ENCODE measurements at regions not wholly inside any gene's neighbourhood (a gene's known extent, or its start where the extent isn't known, plus 50 kb on each side); places are given as distances from the start of the nearest gene placed in this dataset.
"Not testable (repeated sequence)": the region's sequence is repeated elsewhere in the genome, so short reads cannot be mapped to it uniquely, and the experiment has no call there.

DNA sequence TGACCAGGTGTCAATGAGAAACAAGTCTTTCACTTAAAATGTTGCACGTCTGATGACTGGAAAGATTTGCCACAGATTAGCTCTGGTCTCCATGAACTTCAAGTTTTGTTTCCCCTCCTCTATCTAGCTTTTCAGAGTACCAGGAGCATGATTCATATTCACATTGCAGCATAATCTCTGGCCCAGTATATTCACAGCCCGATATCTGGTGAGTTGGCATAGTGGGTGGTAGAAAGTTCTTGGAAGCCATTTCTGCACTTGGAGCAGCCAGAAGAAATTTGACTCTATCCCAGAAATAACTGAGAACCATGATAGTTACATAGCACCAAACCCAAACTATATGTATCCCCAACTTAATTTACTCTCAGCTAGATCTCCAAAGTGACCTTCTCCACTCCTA is 503.9 kb downstream of the PID1 start:
- H3K9me2 ChIP-seq (replicated peaks; ENCODE audit: insufficient read depth), result no peaks in the 10 kb centered on the region
- no peak overlapping the region for H3K4me2 ChIP-seq
- no peaks in the 10 kb centered on the region for H3K36me3 ChIP-seq (replicated peaks; ENCODE audit: insufficient read depth, low read depth)
- DNase-seq (ENCODE audit: low spot score), result no peak
- H4K20me1 ChIP-seq (ENCODE audit: insufficient read depth, poor library complexity, severe bottlenecking), result no peaks in the 10 kb centered on the region
- H3K4me3 ChIP-seq, result no peak overlapping the region
- no peaks in the 10 kb centered on the region for H3K9me3 ChIP-seq (ENCODE audit: low read depth)
- no peaks in the 10 kb centered on the region for H3K4me1 ChIP-seq (ENCODE audit: insufficient read depth)
- no peak overlapping the region for H2AFZ ChIP-seq
- H3K27me3 ChIP-seq, result no peaks in the 10 kb centered on the region
- no peak overlapping the region for H3K27ac ChIP-seq
- 87% methylated on average over 2 of the region's 2 CpGs for WGBS (ENCODE audit: low lambda C conversion rate, missing lambda C conversion rate)
- no peak for TF ChIP-seq EZH2phosphoT487 (IDR thresholded peaks at IDR 0.05; ENCODE audit: low read depth, severe bottlenecking, unreplicated experiment)
- TF ChIP-seq EZH2 (IDR thresholded peaks at IDR 0.05; ENCODE audit: borderline replicate concordance), result no peak
- TF ChIP-seq, protein P1, sequence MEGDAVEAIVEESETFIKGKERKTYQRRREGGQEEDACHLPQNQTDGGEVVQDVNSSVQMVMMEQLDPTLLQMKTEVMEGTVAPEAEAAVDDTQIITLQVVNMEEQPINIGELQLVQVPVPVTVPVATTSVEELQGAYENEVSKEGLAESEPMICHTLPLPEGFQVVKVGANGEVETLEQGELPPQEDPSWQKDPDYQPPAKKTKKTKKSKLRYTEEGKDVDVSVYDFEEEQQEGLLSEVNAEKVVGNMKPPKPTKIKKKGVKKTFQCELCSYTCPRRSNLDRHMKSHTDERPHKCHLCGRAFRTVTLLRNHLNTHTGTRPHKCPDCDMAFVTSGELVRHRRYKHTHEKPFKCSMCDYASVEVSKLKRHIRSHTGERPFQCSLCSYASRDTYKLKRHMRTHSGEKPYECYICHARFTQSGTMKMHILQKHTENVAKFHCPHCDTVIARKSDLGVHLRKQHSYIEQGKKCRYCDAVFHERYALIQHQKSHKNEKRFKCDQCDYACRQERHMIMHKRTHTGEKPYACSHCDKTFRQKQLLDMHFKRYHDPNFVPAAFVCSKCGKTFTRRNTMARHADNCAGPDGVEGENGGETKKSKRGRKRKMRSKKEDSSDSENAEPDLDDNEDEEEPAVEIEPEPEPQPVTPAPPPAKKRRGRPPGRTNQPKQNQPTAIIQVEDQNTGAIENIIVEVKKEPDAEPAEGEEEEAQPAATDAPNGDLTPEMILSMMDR (IDR thresholded peaks at IDR 0.05; ENCODE audit: poor library complexity), result no peak
- no peaks in the 10 kb centered on the region for H3K79me2 ChIP-seq

DNA sequence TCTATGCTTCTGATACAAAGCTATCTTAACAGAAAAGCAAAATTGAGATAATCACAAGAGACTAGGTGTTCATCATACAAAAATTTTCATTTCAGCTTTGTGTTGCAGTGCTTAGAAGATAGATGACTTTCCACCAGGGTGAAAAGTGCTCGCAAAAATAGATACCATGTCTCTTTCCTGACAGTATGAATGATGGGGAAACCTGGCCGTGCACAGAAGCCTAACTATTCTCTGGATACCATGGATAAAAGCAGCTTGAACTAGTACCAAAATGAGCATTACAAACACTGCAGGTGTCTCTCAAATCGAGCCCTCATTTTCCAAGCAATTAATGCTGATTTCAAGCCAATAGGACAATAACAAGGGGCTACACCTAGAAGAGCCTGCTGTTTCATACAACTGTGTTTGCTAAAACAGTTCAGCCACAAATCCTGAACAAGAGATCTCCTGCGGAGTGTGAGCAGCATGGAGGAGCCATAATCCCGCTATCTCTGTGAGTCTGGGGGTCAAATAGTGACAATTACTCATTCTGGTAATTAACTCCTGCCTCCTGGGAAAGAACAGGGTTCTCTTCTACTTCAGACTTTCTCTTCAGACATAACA is 507.6 kb downstream of the PID1 start:
- H3K27ac ChIP-seq, result no peak overlapping the region
- H2AFZ ChIP-seq, result no peak overlapping the region
- H3K9me3 ChIP-seq (ENCODE audit: low read depth), result no peaks in the 10 kb centered on the region
- no peaks in the 10 kb centered on the region for H3K27me3 ChIP-seq
- no peaks in the 10 kb centered on the region for H3K4me1 ChIP-seq (ENCODE audit: insufficient read depth)
- no peak for DNase-seq (ENCODE audit: low spot score)
- H4K20me1 ChIP-seq (ENCODE audit: insufficient read depth, poor library complexity, severe bottlenecking), result no peaks in the 10 kb centered on the region
- no peak overlapping the region for H3K4me3 ChIP-seq
- TF ChIP-seq, protein P1 (IDR thresholded peaks at IDR 0.05; ENCODE audit: poor library complexity), result no peak
- no peak for TF ChIP-seq EZH2phosphoT487 (IDR thresholded peaks at IDR 0.05; ENCODE audit: low read depth, severe bottlenecking, unreplicated experiment)
- no peak for TF ChIP-seq EZH2 (IDR thresholded peaks at IDR 0.05; ENCODE audit: borderline replicate concordance)
- H3K79me2 ChIP-seq, result no peaks in the 10 kb centered on the region
- no peak overlapping the region for H3K4me2 ChIP-seq
- no peaks in the 10 kb centered on the region for H3K9me2 ChIP-seq (replicated peaks; ENCODE audit: insufficient read depth)
- no peaks in the 10 kb centered on the region for H3K36me3 ChIP-seq (replicated peaks; ENCODE audit: insufficient read depth, low read depth)
- 73% methylated on average over 5 of the region's 5 CpGs for WGBS (ENCODE audit: low lambda C conversion rate, missing lambda C conversion rate)

DNA sequence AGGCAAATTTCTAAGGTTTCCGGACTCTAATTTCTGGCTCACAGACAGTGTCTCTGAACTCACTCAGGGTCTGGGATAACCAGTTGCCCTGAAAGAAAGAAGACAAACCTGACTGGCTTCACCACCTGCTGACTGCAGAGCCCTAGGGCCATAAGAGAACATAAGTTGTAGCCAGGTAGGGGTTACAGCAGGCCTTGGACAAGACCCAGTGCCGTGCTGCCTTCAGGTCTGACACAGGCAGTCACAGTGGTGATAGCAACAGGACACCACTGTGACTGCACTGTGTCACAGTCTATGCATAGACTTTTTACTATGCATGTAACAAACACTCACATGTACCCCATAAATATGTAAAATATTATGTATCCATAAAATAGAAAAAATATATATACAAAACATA is 508.5 kb downstream of the PID1 start:
- Histone ChIP-seq H3K27ac (no peak overlapping the region), H3K79me2 (no peaks in the 10 kb centered on the region), H3K4me3 (no peak overlapping the region), H3K36me3 (replicated peaks; ENCODE audit: insufficient read depth, low read depth) (no peaks in the 10 kb centered on the region), H4K20me1 (ENCODE audit: insufficient read depth, poor library complexity, severe bottlenecking) (no peaks in the 10 kb centered on the region), H3K4me1 (ENCODE audit: insufficient read depth) (no peaks in the 10 kb centered on the region), H2AFZ (no peak overlapping the region), H3K9me2 (replicated peaks; ENCODE audit: insufficient read depth) (no peaks in the 10 kb centered on the region), H3K27me3 (no peaks in the 10 kb centered on the region), H3K9me3 (ENCODE audit: low read depth) (no peaks in the 10 kb centered on the region), H3K4me2 (no peak overlapping the region)
- 77% methylated on average over 2 of the region's 2 CpGs for WGBS (ENCODE audit: low lambda C conversion rate, missing lambda C conversion rate)
- TF ChIP-seq, protein P1 (IDR thresholded peaks at IDR 0.05; ENCODE audit: poor library complexity), result no peak
- TF ChIP-seq EZH2 (IDR thresholded peaks at IDR 0.05; ENCODE audit: borderline replicate concordance) (no peak), EZH2phosphoT487 (IDR thresholded peaks at IDR 0.05; ENCODE audit: low read depth, severe bottlenecking, unreplicated experiment) (no peak)
- no peak for DNase-seq (ENCODE audit: low spot score)

DNA sequence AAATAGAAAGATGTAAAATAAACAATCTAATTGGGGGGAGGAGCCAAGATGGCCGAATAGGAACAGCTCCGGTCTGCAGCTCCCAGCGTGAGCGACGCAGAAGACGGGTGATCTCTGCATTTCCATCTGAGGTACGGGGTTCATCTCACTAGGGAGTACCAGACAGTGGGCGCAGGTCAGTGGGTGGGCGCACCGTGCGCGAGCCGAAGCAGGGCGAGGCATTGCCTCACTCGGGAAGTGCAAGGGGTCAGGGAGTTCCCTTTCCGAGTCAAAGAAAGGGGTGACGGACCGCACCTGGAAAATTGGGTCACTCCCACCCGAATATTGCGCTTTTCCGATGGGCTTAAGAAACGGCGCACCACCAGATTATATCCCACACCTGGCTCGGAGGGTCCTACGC is 515.4 kb downstream of the PID1 start:
- not testable (repeated sequence) for H3K27me3 ChIP-seq; H3K4me2 ChIP-seq; DNase-seq (ENCODE audit: low spot score); H3K4me3 ChIP-seq; H3K79me2 ChIP-seq; H3K9me2 ChIP-seq (replicated peaks; ENCODE audit: insufficient read depth); H3K4me1 ChIP-seq (ENCODE audit: insufficient read depth); H3K27ac ChIP-seq; H2AFZ ChIP-seq; H4K20me1 ChIP-seq (ENCODE audit: insufficient read depth, poor library complexity, severe bottlenecking); H3K9me3 ChIP-seq (ENCODE audit: low read depth); H3K36me3 ChIP-seq (replicated peaks; ENCODE audit: insufficient read depth, low read depth)
- 97% methylated on average over 25 of the region's 25 CpGs for WGBS (ENCODE audit: low lambda C conversion rate, missing lambda C conversion rate)
